ENCODE measurements at regions not wholly inside any gene's neighbourhood (a gene's known extent, or its start where the extent isn't known, plus 50 kb on each side); places are given as distances from the start of the nearest gene placed in this dataset.

GRCh38 chr1:29547300-29547699 is 311.0 kb downstream of the PTPRU start:
- no peaks in the 10 kb centered on the region for H3K36me3 Mint-ChIP-seq (ENCODE audit: low read depth)
- peaks cover 15% of the 10 kb centered on the region for H3K27me3 Mint-ChIP-seq (ENCODE audit: low read depth)
- no peak for TF ChIP-seq CTCF (IDR thresholded peaks at IDR 0.05; ENCODE audit: unreplicated experiment in 3 of 3)

GRCh38 chr1:29546496-29546895 is 310.2 kb downstream of the PTPRU start:
- Mint-ChIP-seq H3K4me3 (no peak overlapping the region), H3K27me3 (ENCODE audit: low read depth) (peaks cover 12% of the 10 kb centered on the region), H3K36me3 (ENCODE audit: low read depth) (no peaks in the 10 kb centered on the region), H3K27ac (no peak overlapping the region), H3K4me1 (peaks cover 17% of the 10 kb centered on the region), H3K9me3 (no peaks in the 10 kb centered on the region)
- TF ChIP-seq CTCF (IDR thresholded peaks at IDR 0.05; ENCODE audit: unreplicated experiment in 3 of 3): no peak

More at GRCh38 chr1:29547300-29547699, 311.0 kb downstream of the PTPRU start:
- no peak overlapping the region for H3K4me3 Mint-ChIP-seq
- peaks cover 15% of the 10 kb centered on the region for H3K4me1 Mint-ChIP-seq
- no peaks in the 10 kb centered on the region for H3K9me3 Mint-ChIP-seq
- H3K27ac Mint-ChIP-seq: no peak overlapping the region

GRCh38 chr1:29544406-29544805 is 308.1 kb downstream of the PTPRU start:
- peaks cover 17% of the 10 kb centered on the region for H3K4me1 Mint-ChIP-seq
- H3K27ac Mint-ChIP-seq: no peak overlapping the region
- no peak for TF ChIP-seq CTCF (IDR thresholded peaks at IDR 0.05; ENCODE audit: unreplicated experiment in 3 of 3)
- no peaks in the 10 kb centered on the region for H3K9me3 Mint-ChIP-seq
- H3K36me3 Mint-ChIP-seq (ENCODE audit: low read depth): no peaks in the 10 kb centered on the region
- H3K27me3 Mint-ChIP-seq (ENCODE audit: low read depth): peaks cover 14% of the 10 kb centered on the region
- no peak overlapping the region for H3K4me3 Mint-ChIP-seq

- no peaks in the 10 kb centered on the region for H3K9me3 Mint-ChIP-seq
- peaks cover 17% of the 10 kb centered on the region for H3K4me1 Mint-ChIP-seq
- no peak for TF ChIP-seq CTCF (IDR thresholded peaks at IDR 0.05; ENCODE audit: unreplicated experiment in 3 of 3)
- H3K36me3 Mint-ChIP-seq (ENCODE audit: low read depth): no peaks in the 10 kb centered on the region
- H3K27ac Mint-ChIP-seq: no peak overlapping the region
- H3K27me3 Mint-ChIP-seq (ENCODE audit: low read depth): peaks cover 14% of the 10 kb centered on the region
- H3K4me3 Mint-ChIP-seq: no peak overlapping the region
Observed at GRCh38 chr1:29543586-29543985, 307.3 kb downstream of the PTPRU start.

GRCh38 chr1:29542548-29542947 is 306.2 kb downstream of the PTPRU start:
- Mint-ChIP-seq H3K36me3 (ENCODE audit: low read depth) (no peaks in the 10 kb centered on the region), H3K4me3 (no peak overlapping the region), H3K4me1 (peaks cover 17% of the 10 kb centered on the region), H3K27me3 (ENCODE audit: low read depth) (peaks cover 19% of the 10 kb centered on the region), H3K27ac (no peak overlapping the region), H3K9me3 (no peaks in the 10 kb centered on the region)
- TF ChIP-seq CTCF (IDR thresholded peaks at IDR 0.05; ENCODE audit: unreplicated experiment in 3 of 3): no peak

GRCh38 chr1:29541631-29542030 is 305.3 kb downstream of the PTPRU start:
- Mint-ChIP-seq H3K36me3 (ENCODE audit: low read depth) (no peaks in the 10 kb centered on the region), H3K27ac (no peak overlapping the region), H3K27me3 (ENCODE audit: low read depth) (peaks cover 19% of the 10 kb centered on the region), H3K4me1 (peaks cover 17% of the 10 kb centered on the region), H3K9me3 (no peaks in the 10 kb centered on the region), H3K4me3 (no peak overlapping the region)
- no peak for TF ChIP-seq CTCF (IDR thresholded peaks at IDR 0.05; ENCODE audit: unreplicated experiment in 3 of 3)
